ENCODE measurements at regions not wholly inside any gene's neighbourhood (a gene's known extent, or its start where the extent isn't known, plus 50 kb on each side); places are given as distances from the start of the nearest gene placed in this dataset.
"Not testable (repeated sequence)": the region's sequence is repeated elsewhere in the genome, so short reads cannot be mapped to it uniquely, and the experiment has no call there.

- H3K4me1 Mint-ChIP-seq; H3K27ac Mint-ChIP-seq; H3K27me3 ChIP-seq (ENCODE audit: control insufficient read depth in 2 of 2, insufficient read depth in 2 of 2, low read length in 2 of 2); H3K9me3 ChIP-seq (ENCODE audit: control insufficient read depth in 2 of 3, low read length in 3 of 3); POLR2A ChIA-PET; H3K9me3 Mint-ChIP-seq; H3K4me3 ChIP-seq (ENCODE audit: low read length); DNase-seq; intact Hi-C loops (cut with micrococcal nuclease); H3K4me1 ChIP-seq (ENCODE audit: control insufficient read depth in 2 of 2, insufficient read depth in 2 of 2, low read length in 2 of 2); H3K4me3 Mint-ChIP-seq; ATAC-seq; H3K27me3 Mint-ChIP-seq; H3K27ac ChIP-seq (ENCODE audit: low read depth, low read length); CTCF ChIA-PET; H3K36me3 Mint-ChIP-seq; H3K36me3 ChIP-seq (ENCODE audit: control insufficient read depth in 2 of 3, insufficient read depth in 3 of 3, low read length in 3 of 3): not testable (repeated sequence)
These were observed 801.3 kb upstream of the ADAMTS5 start for GRCh38 chr21:27768046-27768637.

- Histone ChIP-seq H3K4me1 (ENCODE audit: control insufficient read depth in 2 of 2, insufficient read depth in 2 of 2, low read length in 2 of 2) (no peaks in the 10 kb centered on the region), H3K9me3 (ENCODE audit: control insufficient read depth in 2 of 3, low read length in 3 of 3) (no peaks in the 10 kb centered on the region), H3K4me3 (ENCODE audit: low read length) (no peak overlapping the region), H3K27me3 (ENCODE audit: control insufficient read depth in 2 of 2, insufficient read depth in 2 of 2, low read length in 2 of 2) (no peaks in the 10 kb centered on the region), H3K36me3 (ENCODE audit: control insufficient read depth in 2 of 3, insufficient read depth in 3 of 3, low read length in 3 of 3) (no peaks in the 10 kb centered on the region), H3K27ac (ENCODE audit: low read depth, low read length) (no peak overlapping the region)
- ATAC-seq (no peak), DNase-seq (no peak)
- Mint-ChIP-seq H3K9me3 (peaks cover 0 to 8% (median 0%) of the 10 kb centered on the region in 11 donors), H3K27ac (no peak overlapping the region), H3K4me3 (no peak overlapping the region), H3K36me3 (no peaks in the 10 kb centered on the region), H3K4me1 (no peaks in the 10 kb centered on the region), H3K27me3 (peaks cover 0 to 9% (median 0%) of the 10 kb centered on the region in 5 donors)
- ChIA-PET CTCF (no interaction called here), POLR2A (no interaction called here)
- intact Hi-C loops (cut with micrococcal nuclease), result no loop called here
These were observed 797.2 kb upstream of the ADAMTS5 start for GRCh38 chr21:27764056-27764455.

GRCh38 chr21:27761623-27762022, 794.7 kb upstream of the ADAMTS5 start:
- DNase-seq (no peak), ATAC-seq (no peak)
- Mint-ChIP-seq H3K27me3 (peaks cover 0 to 9% (median 0%) of the 10 kb centered on the region in 5 donors), H3K4me1 (no peaks in the 10 kb centered on the region), H3K9me3 (peaks cover 0 to 8% (median 0%) of the 10 kb centered on the region in 11 donors), H3K4me3 (no peak overlapping the region), H3K27ac (no peak overlapping the region), H3K36me3 (no peaks in the 10 kb centered on the region)
- Histone ChIP-seq H3K36me3 (ENCODE audit: control insufficient read depth in 2 of 3, insufficient read depth in 3 of 3, low read length in 3 of 3) (no peaks in the 10 kb centered on the region), H3K4me3 (ENCODE audit: low read length) (no peak overlapping the region), H3K27ac (ENCODE audit: low read depth, low read length) (no peak overlapping the region), H3K9me3 (ENCODE audit: control insufficient read depth in 2 of 3, low read length in 3 of 3) (no peaks in the 10 kb centered on the region), H3K27me3 (ENCODE audit: control insufficient read depth in 2 of 2, insufficient read depth in 2 of 2, low read length in 2 of 2) (no peaks in the 10 kb centered on the region), H3K4me1 (ENCODE audit: control insufficient read depth in 2 of 2, insufficient read depth in 2 of 2, low read length in 2 of 2) (no peaks in the 10 kb centered on the region)
- POLR2A ChIA-PET, result no interaction called here
- CTCF ChIA-PET, result no interaction called here
- intact Hi-C loops (cut with micrococcal nuclease), result no loop called here

- H3K4me3 ChIP-seq (ENCODE audit: low read length), result no peak overlapping the region
- Mint-ChIP-seq H3K27ac (no peak overlapping the region), H3K27me3 (peaks cover 0 to 9% (median 0%) of the 10 kb centered on the region in 5 donors), H3K36me3 (no peaks in the 10 kb centered on the region), H3K4me1 (no peaks in the 10 kb centered on the region), H3K4me3 (no peak overlapping the region), H3K9me3 (peaks cover 0 to 8% (median 0%) of the 10 kb centered on the region in 11 donors)
- no peak for DNase-seq
- no peaks in the 10 kb centered on the region for H3K4me1 ChIP-seq (ENCODE audit: control insufficient read depth in 2 of 2, insufficient read depth in 2 of 2, low read length in 2 of 2)
- no peak for ATAC-seq
- intact Hi-C loops (cut with micrococcal nuclease), result no loop called here
- no peaks in the 10 kb centered on the region for H3K36me3 ChIP-seq (ENCODE audit: control insufficient read depth in 2 of 3, insufficient read depth in 3 of 3, low read length in 3 of 3)
- H3K27me3 ChIP-seq (ENCODE audit: control insufficient read depth in 2 of 2, insufficient read depth in 2 of 2, low read length in 2 of 2), result no peaks in the 10 kb centered on the region
- H3K27ac ChIP-seq (ENCODE audit: low read depth, low read length), result no peak overlapping the region
- CTCF ChIA-PET, result no interaction called here
- no peaks in the 10 kb centered on the region for H3K9me3 ChIP-seq (ENCODE audit: control insufficient read depth in 2 of 3, low read length in 3 of 3)
- POLR2A ChIA-PET, result no interaction called here
These were observed 792.9 kb upstream of the ADAMTS5 start for GRCh38 chr21:27759820-27760219.

GRCh38 chr21:27759091-27759659, 792.3 kb upstream of the ADAMTS5 start:
- ATAC-seq, result no peak
- H3K36me3 ChIP-seq (ENCODE audit: control insufficient read depth in 2 of 3, insufficient read depth in 3 of 3, low read length in 3 of 3), result no peaks in the 10 kb centered on the region
- H3K36me3 Mint-ChIP-seq, result no peaks in the 10 kb centered on the region
- no peak overlapping the region for H3K27ac ChIP-seq (ENCODE audit: low read depth, low read length)
- H3K9me3 ChIP-seq (ENCODE audit: control insufficient read depth in 2 of 3, low read length in 3 of 3), result no peaks in the 10 kb centered on the region
- no peaks in the 10 kb centered on the region for H3K4me1 Mint-ChIP-seq
- H3K4me3 Mint-ChIP-seq, result no peak overlapping the region
- POLR2A ChIA-PET, result no interaction called here
- H3K4me3 ChIP-seq (ENCODE audit: low read length), result no peak overlapping the region
- no peaks in the 10 kb centered on the region for H3K4me1 ChIP-seq (ENCODE audit: control insufficient read depth in 2 of 2, insufficient read depth in 2 of 2, low read length in 2 of 2)
- H3K27me3 ChIP-seq (ENCODE audit: control insufficient read depth in 2 of 2, insufficient read depth in 2 of 2, low read length in 2 of 2), result no peaks in the 10 kb centered on the region
- CTCF ChIA-PET, result no interaction called here
- peaks cover 0 to 8% (median 0%) of the 10 kb centered on the region in 11 donors for H3K9me3 Mint-ChIP-seq
- H3K27me3 Mint-ChIP-seq, result peaks cover 0 to 9% (median 0%) of the 10 kb centered on the region in 5 donors
- no peak overlapping the region for H3K27ac Mint-ChIP-seq
- intact Hi-C loops (cut with micrococcal nuclease), result no loop called here
- no peak for DNase-seq

- Mint-ChIP-seq H3K27ac (no peak overlapping the region), H3K9me3 (peaks cover 0 to 8% (median 0%) of the 10 kb centered on the region in 11 donors), H3K4me1 (no peaks in the 10 kb centered on the region), H3K4me3 (no peak overlapping the region), H3K27me3 (peaks cover 0 to 8% (median 0%) of the 10 kb centered on the region in 5 donors), H3K36me3 (no peaks in the 10 kb centered on the region)
- no peaks in the 10 kb centered on the region for H3K9me3 ChIP-seq (ENCODE audit: control insufficient read depth in 2 of 3, low read length in 3 of 3)
- H3K27ac ChIP-seq (ENCODE audit: low read depth, low read length), result no peak overlapping the region
- H3K4me1 ChIP-seq (ENCODE audit: control insufficient read depth in 2 of 2, insufficient read depth in 2 of 2, low read length in 2 of 2), result no peaks in the 10 kb centered on the region
- no peaks in the 10 kb centered on the region for H3K27me3 ChIP-seq (ENCODE audit: control insufficient read depth in 2 of 2, insufficient read depth in 2 of 2, low read length in 2 of 2)
- DNase-seq (no peak), ATAC-seq (no peak)
- H3K4me3 ChIP-seq (ENCODE audit: low read length), result no peak overlapping the region
- ChIA-PET POLR2A (no interaction called here), CTCF (no interaction called here)
- no peaks in the 10 kb centered on the region for H3K36me3 ChIP-seq (ENCODE audit: control insufficient read depth in 2 of 3, insufficient read depth in 3 of 3, low read length in 3 of 3)
- intact Hi-C loops (cut with micrococcal nuclease), result no loop called here
These were observed 789.3 kb upstream of the ADAMTS5 start for GRCh38 chr21:27756191-27756590.

- Histone ChIP-seq H3K4me1 (ENCODE audit: control insufficient read depth in 2 of 2, insufficient read depth in 2 of 2, low read length in 2 of 2) (no peaks in the 10 kb centered on the region), H3K36me3 (ENCODE audit: control insufficient read depth in 2 of 3, insufficient read depth in 3 of 3, low read length in 3 of 3) (no peaks in the 10 kb centered on the region), H3K9me3 (ENCODE audit: control insufficient read depth in 2 of 3, low read length in 3 of 3) (no peaks in the 10 kb centered on the region), H3K27ac (ENCODE audit: low read depth, low read length) (no peak overlapping the region), H3K27me3 (ENCODE audit: control insufficient read depth in 2 of 2, insufficient read depth in 2 of 2, low read length in 2 of 2) (no peaks in the 10 kb centered on the region), H3K4me3 (ENCODE audit: low read length) (no peak overlapping the region)
- Mint-ChIP-seq H3K4me3 (no peak overlapping the region), H3K27ac (no peak overlapping the region), H3K4me1 (no peaks in the 10 kb centered on the region), H3K36me3 (no peaks in the 10 kb centered on the region), H3K9me3 (peaks cover 0 to 31% (median 4%) of the 10 kb centered on the region in 11 donors), H3K27me3 (peaks cover 0 to 4% (median 0%) of the 10 kb centered on the region in 5 donors)
- ATAC-seq, result no peak
- intact Hi-C loops (cut with micrococcal nuclease), result no loop called here
- ChIA-PET CTCF (no interaction called here), POLR2A (no interaction called here)
- DNase-seq, result no peak
These were observed 777.2 kb upstream of the ADAMTS5 start for GRCh38 chr21:27743971-27744564.
